ENCODE measurements at regions not wholly inside any gene's neighbourhood (a gene's known extent, or its start where the extent isn't known, plus 50 kb on each side); places are given as distances from the start of the nearest gene placed in this dataset.

- ChIA-PET CTCF (no interaction called here), POLR2A (no interaction called here)
- DNase-seq (ENCODE audit: low spot score) (no peak), ATAC-seq (no peak)
- H3K4me1 Mint-ChIP-seq = no peaks in the 10 kb centered on the region
- no peak overlapping the region for H3K27ac Mint-ChIP-seq
- H3K27me3 Mint-ChIP-seq (ENCODE audit: low read depth) = no peaks in the 10 kb centered on the region
- no peaks in the 10 kb centered on the region; the same call in 1 of the 2 replicates for H3K9me3 Mint-ChIP-seq
- TF ChIP-seq, protein P1, sequence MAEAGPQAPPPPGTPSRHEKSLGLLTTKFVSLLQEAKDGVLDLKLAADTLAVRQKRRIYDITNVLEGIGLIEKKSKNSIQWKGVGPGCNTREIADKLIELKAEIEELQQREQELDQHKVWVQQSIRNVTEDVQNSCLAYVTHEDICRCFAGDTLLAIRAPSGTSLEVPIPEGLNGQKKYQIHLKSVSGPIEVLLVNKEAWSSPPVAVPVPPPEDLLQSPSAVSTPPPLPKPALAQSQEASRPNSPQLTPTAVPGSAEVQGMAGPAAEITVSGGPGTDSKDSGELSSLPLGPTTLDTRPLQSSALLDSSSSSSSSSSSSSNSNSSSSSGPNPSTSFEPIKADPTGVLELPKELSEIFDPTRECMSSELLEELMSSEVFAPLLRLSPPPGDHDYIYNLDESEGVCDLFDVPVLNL (CRISPR knock-in tag; IDR thresholded peaks at IDR 0.05; ENCODE audit: borderline replicate concordance, low read depth) = no peak
- TF ChIP-seq FOXP1 (CRISPR knock-in tag; IDR thresholded peaks at IDR 0.05; ENCODE audit: borderline replicate concordance) = no peak
- no peak for TF ChIP-seq ZNF671 (CRISPR knock-in tag; IDR thresholded peaks at IDR 0.05)
- TF ChIP-seq ZNF425 (CRISPR knock-in tag; conservative IDR thresholded peaks at IDR 0.05) = no peak
- no peak for TF ChIP-seq CDX4 (CRISPR knock-in tag; IDR thresholded peaks at IDR 0.05; ENCODE audit: borderline replicate concordance)
- no peak for TF ChIP-seq EMX1 (CRISPR knock-in tag; IDR thresholded peaks at IDR 0.05)
- TF ChIP-seq, protein P2, sequence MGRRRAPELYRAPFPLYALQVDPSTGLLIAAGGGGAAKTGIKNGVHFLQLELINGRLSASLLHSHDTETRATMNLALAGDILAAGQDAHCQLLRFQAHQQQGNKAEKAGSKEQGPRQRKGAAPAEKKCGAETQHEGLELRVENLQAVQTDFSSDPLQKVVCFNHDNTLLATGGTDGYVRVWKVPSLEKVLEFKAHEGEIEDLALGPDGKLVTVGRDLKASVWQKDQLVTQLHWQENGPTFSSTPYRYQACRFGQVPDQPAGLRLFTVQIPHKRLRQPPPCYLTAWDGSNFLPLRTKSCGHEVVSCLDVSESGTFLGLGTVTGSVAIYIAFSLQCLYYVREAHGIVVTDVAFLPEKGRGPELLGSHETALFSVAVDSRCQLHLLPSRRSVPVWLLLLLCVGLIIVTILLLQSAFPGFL (CRISPR knock-in tag; IDR thresholded peaks at IDR 0.05; ENCODE audit: borderline replicate concordance) = no peak
- TF ChIP-seq MXD4 (CRISPR knock-in tag; IDR thresholded peaks at IDR 0.05; ENCODE audit: borderline replicate concordance) = no peak
- no peak for TF ChIP-seq ZBTB21 (CRISPR knock-in tag; IDR thresholded peaks at IDR 0.05; ENCODE audit: borderline replicate concordance)
- no peak for TF ChIP-seq FOXJ3 (CRISPR knock-in tag; IDR thresholded peaks at IDR 0.05; ENCODE audit: borderline replicate concordance)
- no peak for TF ChIP-seq ZMAT4 (CRISPR knock-in tag; IDR thresholded peaks at IDR 0.05)
- TF ChIP-seq, protein P3, sequence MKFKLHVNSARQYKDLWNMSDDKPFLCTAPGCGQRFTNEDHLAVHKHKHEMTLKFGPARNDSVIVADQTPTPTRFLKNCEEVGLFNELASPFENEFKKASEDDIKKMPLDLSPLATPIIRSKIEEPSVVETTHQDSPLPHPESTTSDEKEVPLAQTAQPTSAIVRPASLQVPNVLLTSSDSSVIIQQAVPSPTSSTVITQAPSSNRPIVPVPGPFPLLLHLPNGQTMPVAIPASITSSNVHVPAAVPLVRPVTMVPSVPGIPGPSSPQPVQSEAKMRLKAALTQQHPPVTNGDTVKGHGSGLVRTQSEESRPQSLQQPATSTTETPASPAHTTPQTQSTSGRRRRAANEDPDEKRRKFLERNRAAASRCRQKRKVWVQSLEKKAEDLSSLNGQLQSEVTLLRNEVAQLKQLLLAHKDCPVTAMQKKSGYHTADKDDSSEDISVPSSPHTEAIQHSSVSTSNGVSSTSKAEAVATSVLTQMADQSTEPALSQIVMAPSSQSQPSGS (CRISPR knock-in tag; IDR thresholded peaks at IDR 0.05; ENCODE audit: borderline replicate concordance, low read depth) = no peak
- TF ChIP-seq CTCF (IDR thresholded peaks at IDR 0.05) = no peak
- TF ChIP-seq ATF6 (CRISPR knock-in tag; IDR thresholded peaks at IDR 0.05) = no peak
- H3K4me3 Mint-ChIP-seq = no peak overlapping the region
- no peaks in the 10 kb centered on the region for H3K36me3 Mint-ChIP-seq
Measured at GRCh38 chr3:20322085-20322484, 136.1 kb upstream of the SGO1 start.
